ENCODE measurements at regions not wholly inside any gene's neighbourhood (a gene's known extent, or its start where the extent isn't known, plus 50 kb on each side); places are given as distances from the start of the nearest gene placed in this dataset.
"Not testable (repeated sequence)": the region's sequence is repeated elsewhere in the genome, so short reads cannot be mapped to it uniquely, and the experiment has no call there.

- TF ChIP-seq, protein P1, sequence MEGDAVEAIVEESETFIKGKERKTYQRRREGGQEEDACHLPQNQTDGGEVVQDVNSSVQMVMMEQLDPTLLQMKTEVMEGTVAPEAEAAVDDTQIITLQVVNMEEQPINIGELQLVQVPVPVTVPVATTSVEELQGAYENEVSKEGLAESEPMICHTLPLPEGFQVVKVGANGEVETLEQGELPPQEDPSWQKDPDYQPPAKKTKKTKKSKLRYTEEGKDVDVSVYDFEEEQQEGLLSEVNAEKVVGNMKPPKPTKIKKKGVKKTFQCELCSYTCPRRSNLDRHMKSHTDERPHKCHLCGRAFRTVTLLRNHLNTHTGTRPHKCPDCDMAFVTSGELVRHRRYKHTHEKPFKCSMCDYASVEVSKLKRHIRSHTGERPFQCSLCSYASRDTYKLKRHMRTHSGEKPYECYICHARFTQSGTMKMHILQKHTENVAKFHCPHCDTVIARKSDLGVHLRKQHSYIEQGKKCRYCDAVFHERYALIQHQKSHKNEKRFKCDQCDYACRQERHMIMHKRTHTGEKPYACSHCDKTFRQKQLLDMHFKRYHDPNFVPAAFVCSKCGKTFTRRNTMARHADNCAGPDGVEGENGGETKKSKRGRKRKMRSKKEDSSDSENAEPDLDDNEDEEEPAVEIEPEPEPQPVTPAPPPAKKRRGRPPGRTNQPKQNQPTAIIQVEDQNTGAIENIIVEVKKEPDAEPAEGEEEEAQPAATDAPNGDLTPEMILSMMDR (conservative IDR thresholded peaks at IDR 0.05) = no peak
- no peaks in the 10 kb centered on the region for H3K27me3 Mint-ChIP-seq
- H3K4me3 Mint-ChIP-seq = no peak overlapping the region
- no peaks in the 10 kb centered on the region for H3K9me3 Mint-ChIP-seq
- H3K36me3 Mint-ChIP-seq = no peaks in the 10 kb centered on the region
- no peak overlapping the region for H3K27ac Mint-ChIP-seq
- DNase-seq (ENCODE audit: extremely low spot score, unreplicated experiment) = no peak
- no peaks in the 10 kb centered on the region for H3K4me1 Mint-ChIP-seq (ENCODE audit: unreplicated experiment)
Measured at GRCh38 chr5:99589424-99589823, 660.6 kb upstream of the CHD1 start.

- Mint-ChIP-seq H3K27ac (no peak overlapping the region), H3K9me3 (no peaks in the 10 kb centered on the region), H3K4me1 (ENCODE audit: unreplicated experiment) (no peaks in the 10 kb centered on the region), H3K4me3 (no peak overlapping the region), H3K27me3 (no peaks in the 10 kb centered on the region), H3K36me3 (no peaks in the 10 kb centered on the region)
- no peak for DNase-seq (ENCODE audit: extremely low spot score, unreplicated experiment)
- TF ChIP-seq, protein P1 (conservative IDR thresholded peaks at IDR 0.05) = no peak
Measured at GRCh38 chr5:99587983-99588382, 659.2 kb upstream of the CHD1 start.

DNA sequence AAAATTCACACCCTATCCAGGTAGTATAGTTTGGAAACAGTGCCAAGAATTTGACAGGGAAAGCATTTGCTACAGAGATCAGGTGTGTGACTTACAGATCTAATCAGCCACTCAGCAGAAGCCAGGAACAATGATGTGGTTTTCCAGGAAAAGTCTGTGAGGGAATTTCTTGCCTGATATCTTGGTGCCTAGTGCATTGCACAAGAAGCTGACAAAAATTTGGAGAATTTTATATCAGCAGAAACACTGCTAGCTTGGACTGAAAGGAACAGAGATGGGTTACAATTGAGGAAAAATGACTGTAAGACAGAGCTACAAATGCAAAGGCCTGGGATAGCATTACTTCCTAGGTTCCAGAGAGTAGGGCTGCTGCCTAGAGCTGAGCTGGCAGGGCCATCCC is 658.1 kb upstream of the CHD1 start:
- DNase-seq (ENCODE audit: extremely low spot score, unreplicated experiment) = no peak
- Mint-ChIP-seq H3K36me3 (no peaks in the 10 kb centered on the region), H3K27me3 (no peaks in the 10 kb centered on the region), H3K4me1 (ENCODE audit: unreplicated experiment) (no peaks in the 10 kb centered on the region), H3K27ac (no peak overlapping the region), H3K9me3 (no peaks in the 10 kb centered on the region), H3K4me3 (no peak overlapping the region)
- TF ChIP-seq, protein P1 (conservative IDR thresholded peaks at IDR 0.05) = no peak

GRCh38 chr5:99581204-99581603 is 652.4 kb upstream of the CHD1 start:
- not testable (repeated sequence) for H3K36me3 Mint-ChIP-seq; H3K27ac Mint-ChIP-seq; DNase-seq (ENCODE audit: extremely low spot score, unreplicated experiment); H3K9me3 Mint-ChIP-seq; H3K4me1 Mint-ChIP-seq (ENCODE audit: unreplicated experiment); H3K4me3 Mint-ChIP-seq; H3K27me3 Mint-ChIP-seq

DNA sequence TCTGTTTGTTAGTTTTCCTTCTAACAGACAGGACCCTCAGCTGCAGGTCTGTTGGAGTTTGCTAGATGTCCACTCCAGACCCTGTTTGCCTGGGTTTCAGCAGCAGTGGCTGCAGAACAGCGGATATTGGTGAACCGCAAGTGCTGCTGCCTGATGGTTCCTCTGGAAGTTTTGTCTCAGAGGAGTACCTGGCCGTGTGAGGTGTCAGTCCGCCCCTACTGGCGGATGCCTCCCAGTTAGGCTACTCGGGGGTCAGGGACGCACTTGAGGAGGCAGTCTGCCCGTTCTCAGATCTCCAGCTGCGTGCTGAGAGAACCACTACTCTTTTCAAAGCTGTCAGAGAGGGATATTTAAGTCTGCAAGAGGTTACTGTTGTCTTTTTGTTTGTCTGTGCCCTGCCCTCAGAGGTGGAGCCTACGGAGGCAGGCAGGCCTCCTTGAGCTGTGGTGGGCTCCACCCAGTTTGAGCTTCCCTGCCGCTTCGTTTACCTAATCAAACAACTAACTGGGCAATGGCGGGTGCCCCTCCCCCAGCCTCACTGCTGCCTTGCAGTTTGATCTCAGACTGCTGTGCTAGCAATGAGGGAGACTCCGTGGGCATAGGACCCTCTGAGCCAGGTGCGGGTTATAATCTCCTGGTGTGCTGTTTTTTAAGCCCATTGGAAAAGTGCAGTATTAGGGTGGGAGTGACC is 634.3 kb upstream of the CHD1 start:
- not testable (repeated sequence) for H3K36me3 Mint-ChIP-seq; H3K4me3 Mint-ChIP-seq; H3K4me1 Mint-ChIP-seq (ENCODE audit: unreplicated experiment); H3K27me3 Mint-ChIP-seq; H3K27ac Mint-ChIP-seq; H3K9me3 Mint-ChIP-seq; DNase-seq (ENCODE audit: extremely low spot score, unreplicated experiment)

DNA sequence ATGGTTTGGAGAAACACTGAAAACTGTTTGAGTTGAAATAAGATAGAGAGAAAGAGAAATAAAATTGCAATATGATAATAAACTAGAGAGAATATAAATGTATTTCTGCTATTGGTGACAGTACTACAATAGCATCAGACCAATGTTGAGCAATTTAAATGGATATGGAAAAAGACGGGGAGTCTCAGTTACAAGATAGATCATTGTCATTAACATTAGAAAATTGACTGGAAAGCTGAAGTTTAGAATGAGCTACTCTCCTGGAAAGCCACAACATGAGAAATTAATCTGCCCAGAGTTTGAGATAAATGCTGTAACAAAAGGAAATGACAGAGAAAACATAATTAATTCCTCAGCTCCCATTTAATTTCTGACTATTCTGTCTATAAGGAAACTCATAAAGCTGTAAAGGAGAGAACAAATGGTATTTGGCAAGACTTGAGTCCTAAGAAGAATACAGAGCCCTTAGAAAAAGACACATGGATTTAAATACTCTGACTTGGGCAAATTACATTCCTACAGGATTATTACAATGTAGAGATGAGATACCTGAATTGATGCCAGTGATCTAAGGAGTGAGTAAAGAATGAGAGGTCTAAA is 624.5 kb upstream of the CHD1 start:
- Mint-ChIP-seq H3K4me3 (no peak overlapping the region), H3K9me3 (no peaks in the 10 kb centered on the region)

More for the DNA sequence above, 624.5 kb upstream of the CHD1 start:
- no peaks in the 10 kb centered on the region for H3K36me3 Mint-ChIP-seq
- DNase-seq (ENCODE audit: extremely low spot score, unreplicated experiment) = no peak
- TF ChIP-seq, protein P1 (conservative IDR thresholded peaks at IDR 0.05) = no peak
- H3K27me3 Mint-ChIP-seq = no peaks in the 10 kb centered on the region
- no peaks in the 10 kb centered on the region for H3K4me1 Mint-ChIP-seq (ENCODE audit: unreplicated experiment)
- H3K27ac Mint-ChIP-seq = no peak overlapping the region
